ENCODE measurements at regions not wholly inside any gene's neighbourhood (a gene's known extent, or its start where the extent isn't known, plus 50 kb on each side); places are given as distances from the start of the nearest gene placed in this dataset.
"Not testable (repeated sequence)": the region's sequence is repeated elsewhere in the genome, so short reads cannot be mapped to it uniquely, and the experiment has no call there.

DNA sequence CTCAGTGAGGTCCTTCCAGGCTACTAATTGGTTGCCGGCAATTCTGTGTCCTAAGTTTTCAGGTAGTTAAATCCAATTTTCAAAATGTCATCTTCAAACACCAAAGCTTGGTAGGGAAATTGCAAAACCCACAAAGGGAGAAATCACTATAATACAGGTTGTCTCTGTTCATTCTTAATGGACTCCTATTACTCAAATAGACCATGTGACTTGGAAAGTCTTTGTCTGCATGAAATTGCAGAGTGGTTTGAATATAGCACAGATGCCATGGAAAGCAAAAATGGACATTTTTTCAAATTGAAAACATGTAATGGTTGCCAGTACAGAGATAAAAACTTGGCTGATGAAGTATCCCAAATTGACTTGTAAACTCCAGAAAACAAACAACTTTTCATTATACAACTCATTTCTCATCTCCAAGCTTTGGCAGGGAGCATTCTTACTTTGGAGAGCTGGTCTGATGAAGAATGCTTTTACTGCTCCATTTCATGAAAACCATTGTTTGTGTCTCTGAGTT lies 169.5 kb upstream of the PKN2 start:
- Mint-ChIP-seq H3K27ac (no peak overlapping the region), H3K27me3 (ENCODE audit: insufficient read depth) (no peaks in the 10 kb centered on the region), H3K4me1 (peaks cover 9% of the 10 kb centered on the region)

DNA sequence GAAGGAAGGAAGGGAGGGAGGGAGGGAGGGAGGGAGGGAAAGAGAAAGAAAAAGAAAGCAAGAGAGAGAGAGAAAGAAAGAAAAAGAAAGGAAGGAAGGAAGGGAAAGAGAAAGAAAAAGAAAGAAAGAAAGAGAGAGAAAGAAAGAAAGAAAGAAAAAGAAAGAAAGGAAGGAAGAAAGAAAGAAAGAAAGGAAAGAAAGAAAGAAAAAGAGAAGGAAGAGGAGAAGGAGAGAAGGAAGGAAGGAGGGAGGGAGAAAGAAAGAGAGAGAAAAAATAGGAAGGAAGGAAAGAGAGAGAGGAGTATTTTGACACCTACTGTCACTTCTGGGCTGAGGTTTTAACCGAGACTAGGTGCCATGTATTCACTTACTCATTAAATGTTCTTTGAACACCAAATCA lies 166.6 kb upstream of the PKN2 start:
- peaks cover 24% of the 10 kb centered on the region for H3K4me1 Mint-ChIP-seq
- H3K9ac ChIP-seq (ENCODE audit: extremely low read depth, low read length, poor library complexity, severe bottlenecking); H3K27me3 Mint-ChIP-seq (ENCODE audit: insufficient read depth); H3K4me1 ChIP-seq (ENCODE audit: control insufficient read depth, insufficient read depth, low read length); H3K27ac ChIP-seq (ENCODE audit: low read depth, low read length); H3K27me3 ChIP-seq (ENCODE audit: control insufficient read depth, insufficient read depth, low read length, poor library complexity, severe bottlenecking); H3K27ac Mint-ChIP-seq; H3K36me3 Mint-ChIP-seq (ENCODE audit: low read depth); DNase-seq; H3K9me3 ChIP-seq (ENCODE audit: control insufficient read depth, low read length); H3K4me3 Mint-ChIP-seq; H3K9me3 Mint-ChIP-seq; H3K36me3 ChIP-seq (ENCODE audit: control insufficient read depth, insufficient read depth, low read length); H3K4me3 ChIP-seq (ENCODE audit: low read length): not testable (repeated sequence)
- WGBS, 2 experiments (ENCODE audit: insufficient coverage in 1 of 2, insufficient read length in 1 of 2) = 75% methylated on average over 1 of the region's 1 CpG; no CpG with 5 or more reads in 1 of the 2 experiments

More for the DNA sequence above, 169.5 kb upstream of the PKN2 start:
- Histone ChIP-seq H3K27ac (ENCODE audit: low read depth, low read length) (no peak overlapping the region), H3K27me3 (ENCODE audit: control insufficient read depth, insufficient read depth, low read length, poor library complexity, severe bottlenecking) (no peaks in the 10 kb centered on the region), H3K9me3 (ENCODE audit: control insufficient read depth, low read length) (no peaks in the 10 kb centered on the region), H3K9ac (ENCODE audit: extremely low read depth, low read length, poor library complexity, severe bottlenecking) (no peak overlapping the region), H3K4me3 (ENCODE audit: low read length) (no peak overlapping the region), H3K4me1 (ENCODE audit: control insufficient read depth, insufficient read depth, low read length) (peaks cover 7% of the 10 kb centered on the region), H3K36me3 (ENCODE audit: control insufficient read depth, insufficient read depth, low read length) (no peaks in the 10 kb centered on the region)
- WGBS, 2 experiments (ENCODE audit: insufficient coverage in 1 of 2, insufficient read length in 1 of 2) = 100% methylated on average over 1 of the region's 1 CpG; no CpG with 5 or more reads in 1 of the 2 experiments
- Mint-ChIP-seq H3K9me3 (no peaks in the 10 kb centered on the region), H3K36me3 (ENCODE audit: low read depth) (no peaks in the 10 kb centered on the region), H3K4me3 (no peak overlapping the region)
- TF ChIP-seq, protein P1, sequence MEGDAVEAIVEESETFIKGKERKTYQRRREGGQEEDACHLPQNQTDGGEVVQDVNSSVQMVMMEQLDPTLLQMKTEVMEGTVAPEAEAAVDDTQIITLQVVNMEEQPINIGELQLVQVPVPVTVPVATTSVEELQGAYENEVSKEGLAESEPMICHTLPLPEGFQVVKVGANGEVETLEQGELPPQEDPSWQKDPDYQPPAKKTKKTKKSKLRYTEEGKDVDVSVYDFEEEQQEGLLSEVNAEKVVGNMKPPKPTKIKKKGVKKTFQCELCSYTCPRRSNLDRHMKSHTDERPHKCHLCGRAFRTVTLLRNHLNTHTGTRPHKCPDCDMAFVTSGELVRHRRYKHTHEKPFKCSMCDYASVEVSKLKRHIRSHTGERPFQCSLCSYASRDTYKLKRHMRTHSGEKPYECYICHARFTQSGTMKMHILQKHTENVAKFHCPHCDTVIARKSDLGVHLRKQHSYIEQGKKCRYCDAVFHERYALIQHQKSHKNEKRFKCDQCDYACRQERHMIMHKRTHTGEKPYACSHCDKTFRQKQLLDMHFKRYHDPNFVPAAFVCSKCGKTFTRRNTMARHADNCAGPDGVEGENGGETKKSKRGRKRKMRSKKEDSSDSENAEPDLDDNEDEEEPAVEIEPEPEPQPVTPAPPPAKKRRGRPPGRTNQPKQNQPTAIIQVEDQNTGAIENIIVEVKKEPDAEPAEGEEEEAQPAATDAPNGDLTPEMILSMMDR (conservative IDR thresholded peaks at IDR 0.05) = no peak
- no peak for DNase-seq

DNA sequence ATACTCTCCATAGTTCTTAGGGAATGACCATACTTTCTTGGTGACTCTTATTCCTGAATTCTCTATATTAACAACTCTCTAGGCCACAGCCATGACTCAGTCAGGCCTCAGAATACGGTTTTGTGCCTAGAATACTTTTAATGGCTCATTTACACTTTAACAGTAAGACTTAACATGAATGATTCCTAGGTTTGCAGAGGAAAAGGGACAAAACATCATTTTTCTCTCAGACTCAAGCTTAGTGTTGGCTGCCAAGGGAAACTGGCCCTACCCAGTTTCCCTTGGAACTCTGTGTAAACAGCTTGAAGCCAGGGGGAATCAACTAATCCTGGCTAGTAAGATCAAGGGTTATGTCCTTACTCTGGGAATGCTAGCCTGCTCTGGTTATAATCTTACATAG lies 164.9 kb upstream of the PKN2 start:
- Mint-ChIP-seq H3K4me1 (peaks cover 24% of the 10 kb centered on the region), H3K4me3 (no peak overlapping the region), H3K36me3 (ENCODE audit: low read depth) (no peaks in the 10 kb centered on the region), H3K27me3 (ENCODE audit: insufficient read depth) (no peaks in the 10 kb centered on the region), H3K27ac (peak overlapping the region; percentile 35), H3K9me3 (no peaks in the 10 kb centered on the region)
- Histone ChIP-seq H3K27ac (ENCODE audit: low read depth, low read length) (no peak overlapping the region), H3K36me3 (ENCODE audit: control insufficient read depth, insufficient read depth, low read length) (no peaks in the 10 kb centered on the region), H3K9me3 (ENCODE audit: control insufficient read depth, low read length) (no peaks in the 10 kb centered on the region), H3K9ac (ENCODE audit: extremely low read depth, low read length, poor library complexity, severe bottlenecking) (no peak overlapping the region), H3K4me3 (ENCODE audit: low read length) (no peak overlapping the region), H3K27me3 (ENCODE audit: control insufficient read depth, insufficient read depth, low read length, poor library complexity, severe bottlenecking) (no peaks in the 10 kb centered on the region), H3K4me1 (ENCODE audit: control insufficient read depth, insufficient read depth, low read length) (peaks cover 7% of the 10 kb centered on the region)
- 79% methylated on average over 1 of the region's 1 CpG; no CpG with 5 or more reads in 1 of the 2 experiments for WGBS, 2 experiments (ENCODE audit: insufficient coverage in 1 of 2, insufficient read length in 1 of 2)
- TF ChIP-seq, protein P1 (conservative IDR thresholded peaks at IDR 0.05) = no peak
- no peak for DNase-seq
